Left lung (tissue), 4 donors: ENCODE measurements at regions not wholly inside any gene's neighbourhood (a gene's known extent, or its start where the extent isn't known, plus 50 kb on each side); places are given as distances from the start of the nearest gene placed in this dataset.

Experiments used
- ATAC-seq: fragments of 200-7000 bp; cut with Tn5 transposase; one replicate; pipeline ENCODE4 v1.9.1; 2020; ENCODE audit warnings: moderate library complexity
- DNase-seq, 4 donors: peaks; one replicate each; pipeline ENCODE4 v3.0.0-alpha.2; 2013 to 2020
- H3K27ac ChIP-seq, 2 donors: fragments of 200-600 bp; sonication (generic) in 1 of 2; one replicate each; pipeline versions ENCODE4 v1.5.0 to v1.8.0; 2020 to 2021
- H3K27me3 ChIP-seq, 2 donors: fragments of 200-600 bp; sonication (generic) in 1 of 2; one replicate each; pipeline versions ENCODE4 v1.5.0 to v1.8.0; 2020 to 2021
- H3K36me3 ChIP-seq, 2 donors: fragments of 200-600 bp; sonication (generic) in 1 of 2; one replicate each; pipeline versions ENCODE4 v1.5.0 to v1.8.0; 2020 to 2021
- H3K4me1 ChIP-seq, 2 donors: fragments of 200-600 bp; one replicate each; pipeline ENCODE4 v1.8.0; 2021
- H3K4me3 ChIP-seq, 2 donors: fragments of 200-600 bp; sonication (generic) in 1 of 2; one replicate each; pipeline versions ENCODE4 v1.5.0 to v1.8.0; 2020 to 2021; ENCODE audit warnings: mild to moderate bottlenecking in 1 of 2
- H3K9me3 ChIP-seq, 2 donors: fragments of 200-600 bp; sonication (generic) in 1 of 2; one replicate each; pipeline versions ENCODE4 v1.5.0 to v1.8.0; 2020 to 2021
- intact Hi-C, 2 donors: fragments of 100-400 bp; cut with DNase I; formaldehyde crosslinking; loops; one replicate each; pipeline versions ENCODE4 v1.11.2 to v1.14.2; 2022
- TF ChIP-seq, protein P1 (sequence below), 2 donors: fragments of 200-600 bp; sonication (generic) in 1 of 2; IDR thresholded peaks; one replicate each; pipeline versions ENCODE4 v1.5.0 to v1.8.0; 2021; ENCODE audit warnings: antibody characterized with exemption in 2 of 2
- donor health status: DM: no; HTN: yes; CAD: no.
- donor health status: DM: no; HTN: no; CAD: no.

DNA sequence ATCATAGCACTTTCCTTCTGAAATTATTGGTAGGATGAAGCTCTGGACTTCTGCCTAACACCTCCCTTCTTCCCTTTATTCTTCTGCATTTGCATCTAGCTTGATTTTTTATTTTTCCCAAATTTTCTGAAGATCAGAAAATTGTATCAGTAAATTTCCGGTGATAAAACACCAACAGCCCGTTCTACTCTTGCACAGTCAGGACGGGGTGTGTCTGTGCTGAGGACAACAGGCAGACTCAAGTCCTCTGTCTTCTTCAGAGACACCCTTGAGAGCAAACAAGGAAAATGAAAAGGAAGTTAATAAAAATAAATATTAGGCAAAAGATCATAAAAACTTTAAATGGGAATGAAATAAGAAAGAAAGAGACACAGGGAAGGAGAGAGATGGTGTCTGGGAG is 120.7 kb downstream of the ARL4C start:
- TF ChIP-seq, protein P1, sequence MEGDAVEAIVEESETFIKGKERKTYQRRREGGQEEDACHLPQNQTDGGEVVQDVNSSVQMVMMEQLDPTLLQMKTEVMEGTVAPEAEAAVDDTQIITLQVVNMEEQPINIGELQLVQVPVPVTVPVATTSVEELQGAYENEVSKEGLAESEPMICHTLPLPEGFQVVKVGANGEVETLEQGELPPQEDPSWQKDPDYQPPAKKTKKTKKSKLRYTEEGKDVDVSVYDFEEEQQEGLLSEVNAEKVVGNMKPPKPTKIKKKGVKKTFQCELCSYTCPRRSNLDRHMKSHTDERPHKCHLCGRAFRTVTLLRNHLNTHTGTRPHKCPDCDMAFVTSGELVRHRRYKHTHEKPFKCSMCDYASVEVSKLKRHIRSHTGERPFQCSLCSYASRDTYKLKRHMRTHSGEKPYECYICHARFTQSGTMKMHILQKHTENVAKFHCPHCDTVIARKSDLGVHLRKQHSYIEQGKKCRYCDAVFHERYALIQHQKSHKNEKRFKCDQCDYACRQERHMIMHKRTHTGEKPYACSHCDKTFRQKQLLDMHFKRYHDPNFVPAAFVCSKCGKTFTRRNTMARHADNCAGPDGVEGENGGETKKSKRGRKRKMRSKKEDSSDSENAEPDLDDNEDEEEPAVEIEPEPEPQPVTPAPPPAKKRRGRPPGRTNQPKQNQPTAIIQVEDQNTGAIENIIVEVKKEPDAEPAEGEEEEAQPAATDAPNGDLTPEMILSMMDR (IDR thresholded peaks at IDR 0.05) = no peak
- intact Hi-C loops = no loop called here
- H3K27ac ChIP-seq = no peak overlapping the region
- no peak overlapping the region for H3K4me3 ChIP-seq
- H3K4me1 ChIP-seq = no peaks in the 10 kb centered on the region
- no peaks in the 10 kb centered on the region for H3K9me3 ChIP-seq
- DNase-seq = no peak
- H3K27me3 ChIP-seq = peaks cover 0 to 6% of the 10 kb centered on the region in 2 donors
- no peak for ATAC-seq
- no peaks in the 10 kb centered on the region for H3K36me3 ChIP-seq

DNA sequence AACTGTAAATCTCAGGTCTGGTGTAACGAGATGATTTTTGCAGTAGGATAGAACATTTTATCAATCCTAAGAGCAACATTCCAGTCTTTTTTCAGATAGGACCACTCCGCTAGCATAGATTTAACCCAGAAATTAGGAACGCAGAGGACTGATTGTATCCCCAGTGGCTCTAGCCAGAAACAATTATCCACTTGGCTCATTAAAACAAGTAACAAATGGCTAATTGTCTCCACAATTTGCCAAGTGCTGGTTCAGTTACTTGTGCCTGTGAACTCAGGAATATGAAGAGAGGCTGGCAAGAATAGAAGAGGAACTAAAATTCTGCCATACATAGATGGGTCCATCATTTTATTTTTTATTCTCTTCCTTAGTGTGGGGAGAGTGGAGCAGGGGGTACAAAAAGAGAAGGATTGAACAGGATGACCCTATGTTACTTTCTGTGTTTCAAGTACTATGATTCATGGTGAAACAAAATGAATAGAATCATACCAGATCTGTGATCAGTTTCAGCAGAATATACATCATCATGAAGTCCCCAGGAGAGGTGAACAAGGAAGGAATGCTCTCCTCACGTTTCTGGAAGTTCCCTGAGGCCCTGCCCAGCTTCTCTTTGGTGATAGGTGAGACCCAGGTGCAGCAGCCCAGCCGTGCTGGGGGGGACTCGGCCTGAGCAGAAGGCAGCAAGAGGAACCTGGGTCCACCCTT is 121.6 kb downstream of the ARL4C start:
- Histone ChIP-seq H3K4me1 (no peaks in the 10 kb centered on the region), H3K27me3 (peaks cover 0 to 6% of the 10 kb centered on the region in 2 donors)

DNA sequence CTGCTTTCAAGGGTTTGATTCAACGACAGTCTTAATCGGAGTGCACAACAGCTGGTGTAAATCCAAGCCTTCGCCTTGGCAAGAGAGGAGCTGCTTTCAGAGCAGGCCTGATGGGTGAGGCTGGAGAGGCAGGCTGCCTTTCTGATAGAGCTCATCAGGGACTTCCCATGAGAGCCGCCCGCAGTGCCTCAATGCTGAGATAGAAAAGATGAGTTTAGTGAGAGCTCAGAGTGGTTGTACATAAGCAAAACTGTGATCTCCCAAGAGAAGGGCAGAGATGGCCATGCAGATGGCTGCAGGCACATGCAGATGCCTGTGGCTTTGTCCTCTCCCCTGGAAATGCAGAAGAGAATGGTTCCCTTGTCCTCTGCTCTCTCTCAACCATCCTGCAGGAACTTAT is 122.1 kb downstream of the ARL4C start:
- Histone ChIP-seq H3K27ac (no peak overlapping the region), H3K4me1 (no peaks in the 10 kb centered on the region), H3K4me3 (no peak overlapping the region), H3K9me3 (no peaks in the 10 kb centered on the region), H3K36me3 (no peaks in the 10 kb centered on the region), H3K27me3 (peaks cover 0 to 6% of the 10 kb centered on the region in 2 donors)
- ATAC-seq (no peak), DNase-seq (peak in 1 of 4 donors; percentile 53)
- TF ChIP-seq, protein P1 (IDR thresholded peaks at IDR 0.05) = no peak
- intact Hi-C loops = no loop called here

More for the DNA sequence above, 121.6 kb downstream of the ARL4C start:
- H3K9me3 ChIP-seq = no peaks in the 10 kb centered on the region
- ATAC-seq (no peak), DNase-seq (no peak)
- H3K36me3 ChIP-seq = no peaks in the 10 kb centered on the region
- TF ChIP-seq, protein P1 (IDR thresholded peaks at IDR 0.05) = no peak
- no peak overlapping the region for H3K27ac ChIP-seq
- H3K4me3 ChIP-seq = no peak overlapping the region
- intact Hi-C loops = no loop called here

DNA sequence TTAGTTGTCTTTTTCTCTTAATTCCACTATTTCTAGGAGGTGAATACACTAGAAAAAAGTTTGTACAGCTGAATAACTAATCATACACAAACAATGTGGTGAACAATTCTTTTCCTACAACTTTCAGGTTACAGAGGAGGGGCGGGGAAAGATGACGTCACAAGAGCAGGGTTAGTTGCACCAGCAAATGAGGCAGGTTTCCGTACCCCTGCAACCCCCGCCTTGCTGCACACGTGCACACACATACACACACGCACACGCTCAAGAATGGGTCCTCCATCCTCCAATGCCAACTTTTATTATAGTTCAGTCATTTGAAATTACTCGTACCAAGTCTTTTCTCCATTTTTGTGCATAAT is 122.8 kb downstream of the ARL4C start:
- Histone ChIP-seq H3K9me3 (no peaks in the 10 kb centered on the region), H3K27ac (no peak overlapping the region), H3K36me3 (no peaks in the 10 kb centered on the region), H3K4me3 (no peak overlapping the region), H3K27me3 (peaks cover 0 to 6% of the 10 kb centered on the region in 2 donors), H3K4me1 (no peaks in the 10 kb centered on the region)
- intact Hi-C loops = no loop called here
- DNase-seq = no peak
- TF ChIP-seq, protein P1 (IDR thresholded peaks at IDR 0.05) = no peak
- no peak for ATAC-seq

DNA sequence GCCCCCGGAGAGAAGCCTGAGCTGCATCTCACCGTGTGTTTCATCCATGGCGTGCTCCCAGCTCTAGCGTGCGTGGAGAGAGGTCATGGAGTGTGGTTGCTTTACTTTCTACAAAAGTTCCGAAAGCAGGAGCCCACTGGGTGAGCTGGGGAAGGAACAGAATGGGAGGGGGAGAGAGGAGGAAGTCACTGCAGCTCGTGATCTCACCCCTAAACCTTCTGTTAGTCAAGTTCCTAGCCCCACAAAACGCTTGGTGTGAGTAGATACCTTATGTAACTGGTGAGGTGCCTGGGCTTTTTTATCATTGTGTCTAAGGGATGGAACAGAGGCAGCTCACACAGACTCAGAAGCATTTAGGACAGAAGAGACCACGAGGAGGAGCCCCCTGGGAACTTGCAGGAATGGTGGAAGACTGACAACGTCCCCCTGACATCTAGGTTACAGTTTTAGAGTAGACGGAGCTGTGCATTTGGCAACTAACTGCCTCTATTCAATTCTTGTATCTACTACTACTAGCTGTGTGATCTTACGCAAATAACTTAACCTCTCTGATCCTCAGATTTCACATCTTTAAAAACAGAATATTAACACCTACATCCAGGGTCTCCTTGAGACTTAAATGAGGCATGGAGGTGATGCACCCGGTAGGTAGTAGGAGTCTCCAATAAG is 123.3 kb downstream of the ARL4C start:
- no peak overlapping the region for H3K27ac ChIP-seq
- no peaks in the 10 kb centered on the region for H3K9me3 ChIP-seq
- peaks cover 0 to 6% of the 10 kb centered on the region in 2 donors for H3K27me3 ChIP-seq
- H3K36me3 ChIP-seq = no peaks in the 10 kb centered on the region
- ATAC-seq = no peak
- no peak overlapping the region for H3K4me3 ChIP-seq
- H3K4me1 ChIP-seq = peaks cover 0 to under 1% of the 10 kb centered on the region in 2 donors
- DNase-seq = no peak
- TF ChIP-seq, protein P1 (IDR thresholded peaks at IDR 0.05) = no peak
- intact Hi-C loops = no loop called here
